Neural crest cell (in vitro differentiated cells): ENCODE measurements at regions not wholly inside any gene's neighbourhood (a gene's known extent, or its start where the extent isn't known, plus 50 kb on each side); places are given as distances from the start of the nearest gene placed in this dataset.

ENCODE experiments used
- DNase-seq: peaks from one replicate; pipeline ENCODE4 v3.0.0; 2021; ENCODE audit warnings: low read depth, mixed read lengths, low spot score
- H3K27ac Mint-ChIP-seq: one replicate; pipeline ENCODE4 v1.8.0; 2021; ENCODE audit warnings: mild to moderate bottlenecking, mixed read lengths; ENCODE audit not compliant: unreplicated experiment
- H3K27me3 Mint-ChIP-seq: 2 replicates; pipeline ENCODE4 v1.8.0; 2021; ENCODE audit warnings: low read depth, mild to moderate bottlenecking, mixed read lengths
- H3K36me3 Mint-ChIP-seq: 2 replicates; pipeline ENCODE4 v1.8.0; 2021; ENCODE audit warnings: low read depth, mild to moderate bottlenecking, mixed read lengths
- H3K4me1 Mint-ChIP-seq: 2 replicates; pipeline ENCODE4 v1.8.0; 2021; ENCODE audit warnings: mixed read lengths
- H3K4me3 Mint-ChIP-seq: one replicate; pipeline ENCODE4 v1.8.0; 2021; ENCODE audit warnings: mild to moderate bottlenecking, mixed read lengths
- H3K9me3 Mint-ChIP-seq: 2 replicates; pipeline ENCODE4 v1.8.0; 2021; ENCODE audit warnings: mixed read lengths
- CTCF ChIP-seq: fragments of 200-600 bp; sonication (generic); conservative IDR thresholded peaks from 2 replicates; pipeline ENCODE4 v1.5.0; 2021; ENCODE audit warnings: antibody characterized with exemption, mild to moderate bottlenecking

- Mint-ChIP-seq H3K4me3 (no peak overlapping the region), H3K27ac (no peak overlapping the region), H3K9me3 (peaks cover 4% of the 10 kb centered on the region), H3K36me3 (no peaks in the 10 kb centered on the region), H3K27me3 (no peaks in the 10 kb centered on the region), H3K4me1 (peaks cover 6% of the 10 kb centered on the region)
- TF ChIP-seq CTCF: no peak
- DNase-seq: no peak
Observed at GRCh38 chr4:180850318-180850940, 1392.8 kb upstream of the TENM3 start.

- H3K36me3 Mint-ChIP-seq: peaks cover 3% of the 10 kb centered on the region
- H3K27ac Mint-ChIP-seq: no peak overlapping the region
- H3K9me3 Mint-ChIP-seq: peaks cover 4% of the 10 kb centered on the region
- DNase-seq: no peak
- H3K27me3 Mint-ChIP-seq: no peaks in the 10 kb centered on the region
- no peak overlapping the region for H3K4me3 Mint-ChIP-seq
- no peak for TF ChIP-seq CTCF
- H3K4me1 Mint-ChIP-seq: peaks cover 6% of the 10 kb centered on the region
Observed at GRCh38 chr4:180852738-180853137, 1390.5 kb upstream of the TENM3 start.

GRCh38 chr4:180855184-180855583, 1388.0 kb upstream of the TENM3 start:
- H3K4me1 Mint-ChIP-seq: peaks cover 6% of the 10 kb centered on the region
- H3K36me3 Mint-ChIP-seq: peaks cover 3% of the 10 kb centered on the region
- no peak overlapping the region for H3K27ac Mint-ChIP-seq
- peaks cover 6% of the 10 kb centered on the region for H3K9me3 Mint-ChIP-seq
- no peak for TF ChIP-seq CTCF
- H3K4me3 Mint-ChIP-seq: no peak overlapping the region
- H3K27me3 Mint-ChIP-seq: no peaks in the 10 kb centered on the region
- DNase-seq: no peak

- no peak overlapping the region for H3K4me3 Mint-ChIP-seq
- H3K27ac Mint-ChIP-seq: no peak overlapping the region
- no peaks in the 10 kb centered on the region for H3K27me3 Mint-ChIP-seq
- peaks cover 15% of the 10 kb centered on the region for H3K9me3 Mint-ChIP-seq
- DNase-seq: no peak
- H3K36me3 Mint-ChIP-seq: peaks cover 3% of the 10 kb centered on the region
- H3K4me1 Mint-ChIP-seq: peaks cover 4% of the 10 kb centered on the region
- TF ChIP-seq CTCF: no peak
Observed at GRCh38 chr4:180860089-180860720, 1383.0 kb upstream of the TENM3 start.

GRCh38 chr4:180861651-180862050, 1381.6 kb upstream of the TENM3 start:
- no peak for DNase-seq
- Mint-ChIP-seq H3K9me3 (peaks cover 15% of the 10 kb centered on the region), H3K4me3 (no peak overlapping the region), H3K36me3 (peaks cover 3% of the 10 kb centered on the region), H3K4me1 (peaks cover 4% of the 10 kb centered on the region), H3K27me3 (no peaks in the 10 kb centered on the region), H3K27ac (no peak overlapping the region)
- no peak for TF ChIP-seq CTCF
